Activated CD4-positive, alpha-beta T cell treated with anti-CD3 and anti-CD28 coated beads for 48 hours (primary cell): ENCODE measurements at regions not wholly inside any gene's neighbourhood (a gene's known extent, or its start where the extent isn't known, plus 50 kb on each side); places are given as distances from the start of the nearest gene placed in this dataset.

ENCODE experiments used
- DNase-seq: peaks from one replicate; pipeline ENCODE4 v3.0.0-alpha.2; 2020

GRCh38 chr2:213202011-213202410 lies 50.6 kb upstream of the IKZF2 start:
- no peak for DNase-seq

- no peak for DNase-seq
Measured at GRCh38 chr2:213205944-213206343, 54.5 kb upstream of the IKZF2 start.

GRCh38 chr2:213213186-213213585 lies 61.8 kb upstream of the IKZF2 start:
- DNase-seq = no peak

DNA sequence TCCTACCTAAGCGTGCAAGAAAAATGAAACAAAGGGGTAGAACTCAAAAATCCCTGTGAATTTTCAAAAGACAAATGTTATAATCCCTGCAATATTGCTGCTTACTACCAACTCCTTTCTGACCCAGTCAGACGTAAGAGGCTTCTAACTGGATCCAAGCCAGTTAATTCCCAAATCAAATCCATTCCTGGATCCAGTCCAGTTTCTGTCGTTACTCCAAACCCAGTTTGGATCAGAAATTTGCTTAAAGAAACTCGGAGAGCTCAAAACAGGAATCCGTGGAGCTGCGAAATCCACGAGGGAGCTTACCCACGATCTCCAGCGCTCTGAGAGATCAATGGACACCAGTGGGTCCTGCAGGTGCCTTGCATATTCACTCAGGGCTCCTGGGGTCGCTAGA lies 62.8 kb upstream of the IKZF2 start:
- DNase-seq = no peak

DNA sequence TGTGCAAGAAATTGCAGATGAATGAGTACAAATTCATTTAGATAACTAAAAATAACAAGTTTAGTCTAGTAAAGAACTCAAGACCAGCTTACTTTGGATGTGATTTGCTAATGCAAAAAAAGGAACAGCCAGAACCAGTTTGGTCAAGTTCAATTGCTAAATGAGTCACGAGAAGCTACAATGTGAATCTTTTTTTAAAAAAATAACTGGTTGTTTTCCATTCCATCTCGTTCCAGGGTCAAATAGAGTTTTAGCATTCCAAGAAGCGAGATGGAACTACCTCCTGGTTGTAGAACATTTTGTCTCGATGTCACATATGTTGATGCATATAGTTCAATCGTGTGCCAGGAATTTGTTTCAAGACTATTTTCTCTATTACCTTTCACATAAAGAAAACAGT lies 65.0 kb upstream of the IKZF2 start:
- no peak for DNase-seq

- no peak for DNase-seq
Measured at GRCh38 chr2:213219816-213220215, 64.4 kb upstream of the SPAG16 start.

- DNase-seq = no peak
Measured at GRCh38 chr2:213220967-213221603, 63.2 kb upstream of the SPAG16 start.

DNA sequence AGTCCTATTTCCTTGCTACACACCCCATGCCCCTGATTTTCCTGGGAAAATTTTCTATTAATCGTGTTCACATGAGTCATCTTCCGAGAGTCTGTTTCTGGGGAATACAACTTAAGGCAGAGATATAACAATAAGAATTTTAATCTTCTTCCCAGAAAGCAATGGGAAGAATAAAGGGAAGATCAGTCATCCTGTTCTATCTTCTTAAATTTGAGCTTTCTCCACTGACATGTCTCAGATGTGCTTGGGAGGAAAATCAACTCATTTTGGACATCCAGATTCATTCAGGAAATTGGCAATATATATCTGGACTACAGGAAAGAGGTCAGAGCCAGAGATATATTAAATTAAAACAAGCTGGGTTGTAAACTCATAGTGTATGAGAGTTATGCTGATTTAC lies 62.3 kb upstream of the SPAG16 start:
- DNase-seq = no peak

- no peak for DNase-seq
Measured at GRCh38 chr2:213224366-213224765, 59.9 kb upstream of the SPAG16 start.

GRCh38 chr2:213225866-213226265 lies 58.4 kb upstream of the SPAG16 start:
- no peak for DNase-seq

DNA sequence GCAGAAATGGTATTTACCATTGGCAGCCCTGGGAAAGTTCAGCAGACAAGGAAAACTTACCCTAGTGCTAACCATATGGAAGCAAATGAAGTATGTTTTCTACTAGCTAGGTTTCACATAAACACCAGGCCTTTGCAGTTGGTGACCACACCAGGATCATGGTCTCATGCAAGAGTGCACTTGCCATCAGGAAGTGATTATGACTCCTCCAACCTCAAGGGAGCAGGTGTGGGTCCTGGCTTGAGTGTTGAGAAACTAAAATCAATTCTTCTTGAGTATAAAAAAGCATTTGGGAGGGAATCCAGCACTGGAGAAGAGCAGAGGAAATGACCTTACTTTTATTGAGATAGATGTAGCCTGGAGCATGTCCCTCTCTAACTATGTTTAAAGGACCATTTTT lies 56.8 kb upstream of the SPAG16 start:
- no peak for DNase-seq

DNA sequence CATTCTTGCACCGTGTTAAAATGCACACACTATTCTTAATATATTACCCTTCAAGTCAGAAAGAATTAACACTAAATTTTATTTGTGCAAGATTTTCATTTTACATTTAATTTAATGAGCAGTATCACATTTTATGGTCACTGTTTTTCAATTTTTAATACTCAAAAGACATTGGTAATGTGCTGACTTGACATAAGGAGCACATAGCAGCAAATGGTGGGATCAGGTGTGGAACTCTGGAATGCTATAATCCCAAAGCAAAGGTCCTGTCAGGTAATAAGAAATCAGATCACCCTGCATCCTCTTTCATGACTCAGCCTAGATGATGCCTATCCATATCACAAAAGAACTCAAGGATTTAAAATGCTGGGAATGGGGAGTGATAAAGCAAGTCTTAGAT lies 55.6 kb upstream of the SPAG16 start:
- DNase-seq = no peak

- no peak for DNase-seq
Measured at GRCh38 chr2:213229814-213230213, 54.5 kb upstream of the SPAG16 start.

- DNase-seq = no peak
Measured at GRCh38 chr2:213231966-213232365, 52.3 kb upstream of the SPAG16 start.

GRCh38 chr2:213232649-213233437 lies 51.4 kb upstream of the SPAG16 start:
- peak; percentile 25 for DNase-seq

- no peak for DNase-seq
Measured at GRCh38 chr2:213233438-213234330, 50.6 kb upstream of the SPAG16 start.
